ENCODE measurements at regions not wholly inside any gene's neighbourhood (a gene's known extent, or its start where the extent isn't known, plus 50 kb on each side); places are given as distances from the start of the nearest gene placed in this dataset.

DNA sequence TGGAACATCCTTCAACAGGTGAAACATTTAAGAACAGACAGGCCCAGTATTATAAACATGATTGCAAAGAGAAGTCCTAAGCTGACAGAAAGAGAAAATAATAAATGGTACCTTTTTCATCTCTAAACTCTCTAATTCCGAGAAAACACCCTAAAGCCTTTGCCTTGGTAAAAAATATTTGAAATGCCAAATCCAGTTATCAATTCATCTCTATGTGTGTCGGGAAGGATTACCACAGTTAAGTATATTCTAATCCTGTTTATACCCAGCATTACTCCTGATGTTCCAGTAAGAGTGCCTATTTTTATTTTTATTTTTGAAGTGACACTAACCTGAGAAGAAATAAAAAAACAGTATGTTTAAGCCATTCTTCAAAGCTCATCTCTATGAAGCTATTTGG is 219.3 kb upstream of the NANOGP8 start:
- DNase-seq: no peak
- Histone ChIP-seq H3K4me1 (peaks cover 47% of the 10 kb centered on the region), H3K9me3 (no peaks in the 10 kb centered on the region), H3K27me3 (no peaks in the 10 kb centered on the region), H3K36me3 (no peaks in the 10 kb centered on the region; the same call in 1 of the 2 replicates), H3K4me3 (ENCODE audit: low read depth, low read length) (no peak overlapping the region)
- TF ChIP-seq, protein P1, sequence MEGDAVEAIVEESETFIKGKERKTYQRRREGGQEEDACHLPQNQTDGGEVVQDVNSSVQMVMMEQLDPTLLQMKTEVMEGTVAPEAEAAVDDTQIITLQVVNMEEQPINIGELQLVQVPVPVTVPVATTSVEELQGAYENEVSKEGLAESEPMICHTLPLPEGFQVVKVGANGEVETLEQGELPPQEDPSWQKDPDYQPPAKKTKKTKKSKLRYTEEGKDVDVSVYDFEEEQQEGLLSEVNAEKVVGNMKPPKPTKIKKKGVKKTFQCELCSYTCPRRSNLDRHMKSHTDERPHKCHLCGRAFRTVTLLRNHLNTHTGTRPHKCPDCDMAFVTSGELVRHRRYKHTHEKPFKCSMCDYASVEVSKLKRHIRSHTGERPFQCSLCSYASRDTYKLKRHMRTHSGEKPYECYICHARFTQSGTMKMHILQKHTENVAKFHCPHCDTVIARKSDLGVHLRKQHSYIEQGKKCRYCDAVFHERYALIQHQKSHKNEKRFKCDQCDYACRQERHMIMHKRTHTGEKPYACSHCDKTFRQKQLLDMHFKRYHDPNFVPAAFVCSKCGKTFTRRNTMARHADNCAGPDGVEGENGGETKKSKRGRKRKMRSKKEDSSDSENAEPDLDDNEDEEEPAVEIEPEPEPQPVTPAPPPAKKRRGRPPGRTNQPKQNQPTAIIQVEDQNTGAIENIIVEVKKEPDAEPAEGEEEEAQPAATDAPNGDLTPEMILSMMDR (IDR thresholded peaks at IDR 0.05; ENCODE audit: low read depth, low read length): no peak

DNA sequence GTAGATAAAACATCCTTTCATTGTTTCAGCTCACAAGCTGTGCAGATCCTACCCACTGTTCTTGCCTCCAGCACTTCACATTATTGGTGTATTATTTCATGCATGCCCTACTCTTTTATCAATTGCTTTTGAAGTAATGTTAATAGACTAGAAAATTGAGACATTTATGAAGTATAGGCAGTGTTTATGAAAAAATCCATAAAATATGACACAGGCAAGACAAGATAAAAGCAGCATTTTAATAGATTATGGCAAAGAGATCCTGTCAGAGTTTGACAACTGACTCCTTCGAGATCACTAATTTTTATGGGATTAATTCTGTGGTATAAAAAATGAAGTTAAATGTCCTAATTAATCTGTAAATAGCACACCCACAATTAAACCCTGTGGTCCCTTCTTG is 217.2 kb upstream of the NANOGP8 start:
- H3K36me3 ChIP-seq: peaks cover 7% of the 10 kb centered on the region
- no peak for DNase-seq
- H3K9me3 ChIP-seq: no peaks in the 10 kb centered on the region
- H3K27me3 ChIP-seq: no peaks in the 10 kb centered on the region
- H3K4me3 ChIP-seq (ENCODE audit: low read depth, low read length): no peak overlapping the region
- TF ChIP-seq, protein P1 (IDR thresholded peaks at IDR 0.05; ENCODE audit: low read depth, low read length): no peak
- H3K4me1 ChIP-seq: peaks cover 35% of the 10 kb centered on the region

DNA sequence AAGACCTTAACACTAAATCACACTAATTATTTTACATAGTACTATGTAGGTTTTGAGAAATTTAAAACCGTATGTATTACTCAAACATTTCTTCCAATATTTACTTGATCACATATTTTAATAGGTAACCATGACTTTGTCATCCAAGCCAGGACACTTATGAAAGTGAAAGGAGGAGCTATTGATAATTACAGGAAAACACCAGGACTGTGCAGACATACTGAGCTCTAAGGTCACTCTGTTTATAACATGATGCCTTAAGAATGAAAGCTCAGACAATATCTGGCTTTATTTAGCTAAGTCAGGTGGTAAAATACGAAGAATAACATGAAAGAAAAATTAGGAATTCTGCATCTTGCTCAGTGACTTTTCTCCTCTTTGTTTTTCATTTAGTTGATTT is 216.0 kb upstream of the NANOGP8 start:
- TF ChIP-seq, protein P1 (IDR thresholded peaks at IDR 0.05; ENCODE audit: low read depth, low read length): no peak
- H3K27me3 ChIP-seq: no peaks in the 10 kb centered on the region
- H3K4me3 ChIP-seq (ENCODE audit: low read depth, low read length): no peak overlapping the region
- H3K36me3 ChIP-seq: peaks cover 7% of the 10 kb centered on the region
- H3K9me3 ChIP-seq: no peaks in the 10 kb centered on the region
- H3K4me1 ChIP-seq: peaks cover 23% of the 10 kb centered on the region
- DNase-seq: no peak

DNA sequence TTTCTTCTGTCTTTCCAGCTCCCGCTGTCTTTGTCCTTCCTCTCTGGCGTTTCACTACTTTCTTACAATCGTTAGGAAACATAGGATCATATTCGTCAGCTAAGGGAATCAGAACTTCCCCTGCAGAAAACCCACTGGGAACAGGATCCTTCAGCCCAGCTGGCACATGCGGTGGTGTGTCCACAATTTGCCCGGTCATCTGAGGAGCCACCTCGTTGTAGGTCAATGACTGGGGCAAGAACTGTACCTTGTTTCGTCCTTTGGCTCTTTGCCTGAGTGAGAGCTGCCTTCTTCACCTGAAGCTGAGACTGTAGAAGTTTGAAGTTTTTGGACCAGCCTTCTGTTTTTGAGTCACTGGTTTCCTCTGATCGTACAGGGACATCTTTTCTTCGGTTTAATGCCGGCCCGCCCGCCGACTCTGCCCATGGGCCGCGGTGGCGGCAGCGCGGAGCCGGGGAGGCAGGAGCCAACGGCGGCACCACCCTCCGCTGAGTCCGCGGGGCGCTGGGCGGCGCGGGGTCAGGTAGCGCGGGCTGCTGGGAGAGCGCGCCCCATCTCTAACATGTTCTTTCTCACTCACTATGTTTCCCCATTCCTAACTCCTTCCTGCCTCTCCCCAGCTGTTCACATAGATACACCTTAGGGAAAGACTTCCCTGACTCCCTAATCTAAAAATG is 214.1 kb upstream of the NANOGP8 start:
- TF ChIP-seq, protein P1 (IDR thresholded peaks at IDR 0.05; ENCODE audit: low read depth, low read length): no peak
- Histone ChIP-seq H3K36me3 (peaks cover 7% of the 10 kb centered on the region), H3K9me3 (no peaks in the 10 kb centered on the region), H3K4me3 (ENCODE audit: low read depth, low read length) (no peak overlapping the region), H3K4me1 (peaks cover 10% of the 10 kb centered on the region), H3K27me3 (no peaks in the 10 kb centered on the region)
- DNase-seq: no peak

DNA sequence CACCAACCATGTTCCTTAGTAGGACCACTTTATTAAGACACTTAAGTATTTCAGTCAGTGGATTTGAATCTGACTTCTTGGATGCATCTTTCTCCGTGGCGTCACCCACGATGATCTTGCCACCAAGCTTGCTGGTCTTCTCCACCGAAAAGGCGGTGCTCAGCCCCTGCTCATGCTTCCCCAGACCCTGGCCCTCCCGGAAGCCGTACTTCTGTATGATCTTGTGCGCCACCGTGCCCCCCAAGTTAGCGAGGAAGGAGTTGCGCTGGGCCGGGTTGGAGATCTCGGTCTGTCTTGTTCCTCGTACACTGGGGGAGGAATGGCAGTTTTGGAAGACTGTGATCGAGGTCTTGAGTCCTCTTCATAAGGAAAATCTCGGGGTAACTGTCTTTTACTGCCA is 213.4 kb upstream of the NANOGP8 start:
- H3K4me1 ChIP-seq: peaks cover 14% of the 10 kb centered on the region
- H3K9me3 ChIP-seq: no peaks in the 10 kb centered on the region
- H3K36me3 ChIP-seq: peaks cover 7% of the 10 kb centered on the region
- no peak overlapping the region for H3K4me3 ChIP-seq (ENCODE audit: low read depth, low read length)
- H3K27me3 ChIP-seq: no peaks in the 10 kb centered on the region
- TF ChIP-seq, protein P1 (IDR thresholded peaks at IDR 0.05; ENCODE audit: low read depth, low read length): no peak
- no peak for DNase-seq

DNA sequence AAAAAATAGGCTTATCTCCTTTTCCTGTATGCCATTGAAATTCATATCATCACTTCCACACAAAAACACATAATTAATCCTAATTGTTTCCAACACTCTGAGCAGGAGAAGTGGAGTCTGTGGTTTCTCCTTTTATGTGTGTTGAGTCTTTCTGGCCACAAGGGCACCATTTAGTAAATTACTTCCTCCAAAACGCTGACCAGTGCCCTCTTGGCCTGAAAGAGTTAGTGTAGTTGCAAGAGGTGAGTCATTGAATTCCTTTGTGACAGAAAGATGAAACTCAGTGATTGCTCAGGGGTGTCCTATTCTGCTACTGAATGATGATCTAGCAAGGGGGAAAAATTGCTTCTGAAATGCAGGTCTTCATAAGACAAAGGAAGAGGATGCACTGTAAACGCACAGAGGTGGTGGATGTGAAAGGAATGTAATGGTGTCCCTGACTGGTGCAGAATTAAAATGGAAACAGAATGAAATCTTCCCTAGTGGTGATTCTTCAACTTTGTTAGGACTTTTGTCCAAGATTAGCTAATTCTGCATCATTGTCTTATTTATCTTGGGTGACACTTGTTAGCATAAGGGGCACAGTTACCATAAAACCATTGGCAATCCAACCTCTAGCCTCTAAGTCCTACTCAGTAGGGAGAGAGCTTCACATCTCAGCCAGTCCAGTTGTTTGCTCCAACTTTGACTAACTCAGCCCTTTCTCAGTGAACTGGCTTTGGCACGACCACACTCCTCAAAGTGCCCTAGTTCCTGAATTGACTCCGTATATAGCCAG is 208.4 kb upstream of the NANOGP8 start:
- Histone ChIP-seq H3K4me1 (peaks cover 32% of the 10 kb centered on the region), H3K36me3 (no peaks in the 10 kb centered on the region; the same call in 1 of the 2 replicates), H3K27me3 (no peaks in the 10 kb centered on the region), H3K4me3 (ENCODE audit: low read depth, low read length) (no peak overlapping the region), H3K9me3 (no peaks in the 10 kb centered on the region)
- no peak for DNase-seq
- TF ChIP-seq, protein P1 (IDR thresholded peaks at IDR 0.05; ENCODE audit: low read depth, low read length): peak; percentile 41
